ENCODE measurements at regions not wholly inside any gene's neighbourhood (a gene's known extent, or its start where the extent isn't known, plus 50 kb on each side); places are given as distances from the start of the nearest gene placed in this dataset.

- TF ChIP-seq CTCF (IDR thresholded peaks at IDR 0.05): no peak
- H3K27me3 ChIP-seq: no peaks in the 10 kb centered on the region
- no peaks in the 10 kb centered on the region for H3K9me3 ChIP-seq
- H3K4me3 ChIP-seq: no peak overlapping the region
- intact Hi-C loops (cut with DNase I; ENCODE audit: low total_unique reads): no loop called here
- H3K36me3 ChIP-seq: no peaks in the 10 kb centered on the region
- H3K27ac ChIP-seq: no peak overlapping the region
- H3K4me1 ChIP-seq: no peaks in the 10 kb centered on the region
- no peak for DNase-seq
Measured at GRCh38 chr7:10216462-10216861, 757.2 kb upstream of the PHF14 start.

GRCh38 chr7:10221084-10221483, 752.6 kb upstream of the PHF14 start:
- no peak overlapping the region for H3K27ac ChIP-seq
- H3K4me3 ChIP-seq: no peak overlapping the region
- no peaks in the 10 kb centered on the region for H3K36me3 ChIP-seq
- H3K4me1 ChIP-seq: peaks cover 0 to 2% (median 0%) of the 10 kb centered on the region in 4 donors
- no peaks in the 10 kb centered on the region for H3K27me3 ChIP-seq
- intact Hi-C loops (cut with DNase I; ENCODE audit: low total_unique reads): no loop called here
- no peak for TF ChIP-seq CTCF (IDR thresholded peaks at IDR 0.05)
- no peak for DNase-seq
- no peaks in the 10 kb centered on the region for H3K9me3 ChIP-seq

- H3K9me3 ChIP-seq: no peaks in the 10 kb centered on the region
- intact Hi-C loops (cut with DNase I; ENCODE audit: low total_unique reads): no loop called here
- no peak for DNase-seq
- no peaks in the 10 kb centered on the region for H3K27me3 ChIP-seq
- no peak for TF ChIP-seq CTCF (IDR thresholded peaks at IDR 0.05)
- no peak overlapping the region for H3K4me3 ChIP-seq
- peaks cover 0 to 18% (median 0%) of the 10 kb centered on the region in 4 donors for H3K4me1 ChIP-seq
- no peak overlapping the region for H3K27ac ChIP-seq
- H3K36me3 ChIP-seq: no peaks in the 10 kb centered on the region
Measured at GRCh38 chr7:10222976-10223375, 750.7 kb upstream of the PHF14 start.

GRCh38 chr7:10225275-10225674, 748.4 kb upstream of the PHF14 start:
- DNase-seq: no peak
- H3K4me1 ChIP-seq: peaks cover 0 to 18% (median 0%) of the 10 kb centered on the region in 4 donors
- no peaks in the 10 kb centered on the region for H3K27me3 ChIP-seq
- H3K27ac ChIP-seq: no peak overlapping the region
- intact Hi-C loops (cut with DNase I; ENCODE audit: low total_unique reads): no loop called here
- no peaks in the 10 kb centered on the region for H3K36me3 ChIP-seq
- TF ChIP-seq CTCF (IDR thresholded peaks at IDR 0.05): no peak
- H3K4me3 ChIP-seq: no peak overlapping the region
- H3K9me3 ChIP-seq: no peaks in the 10 kb centered on the region

GRCh38 chr7:10237306-10237705, 736.4 kb upstream of the PHF14 start:
- Histone ChIP-seq H3K4me3 (no peak overlapping the region), H3K27me3 (no peaks in the 10 kb centered on the region), H3K27ac (no peak overlapping the region), H3K36me3 (no peaks in the 10 kb centered on the region), H3K4me1 (peaks cover 0 to 12% (median 0%) of the 10 kb centered on the region in 4 donors), H3K9me3 (no peaks in the 10 kb centered on the region)
- TF ChIP-seq CTCF (IDR thresholded peaks at IDR 0.05): no peak
- intact Hi-C loops (cut with DNase I; ENCODE audit: low total_unique reads): no loop called here
- DNase-seq: no peak

GRCh38 chr7:10238641-10239040, 735.0 kb upstream of the PHF14 start:
- intact Hi-C loops (cut with DNase I; ENCODE audit: low total_unique reads): no loop called here
- no peaks in the 10 kb centered on the region for H3K36me3 ChIP-seq
- no peak overlapping the region for H3K4me3 ChIP-seq
- no peak for DNase-seq
- peaks cover 0 to 12% (median 0%) of the 10 kb centered on the region in 4 donors for H3K4me1 ChIP-seq
- no peaks in the 10 kb centered on the region for H3K9me3 ChIP-seq
- TF ChIP-seq CTCF (IDR thresholded peaks at IDR 0.05): no peak
- H3K27ac ChIP-seq: no peak overlapping the region
- H3K27me3 ChIP-seq: no peaks in the 10 kb centered on the region

All from tibial artery (tissue), 4 donors.